ENCODE measurements at regions not wholly inside any gene's neighbourhood (a gene's known extent, or its start where the extent isn't known, plus 50 kb on each side); places are given as distances from the start of the nearest gene placed in this dataset.

DNA sequence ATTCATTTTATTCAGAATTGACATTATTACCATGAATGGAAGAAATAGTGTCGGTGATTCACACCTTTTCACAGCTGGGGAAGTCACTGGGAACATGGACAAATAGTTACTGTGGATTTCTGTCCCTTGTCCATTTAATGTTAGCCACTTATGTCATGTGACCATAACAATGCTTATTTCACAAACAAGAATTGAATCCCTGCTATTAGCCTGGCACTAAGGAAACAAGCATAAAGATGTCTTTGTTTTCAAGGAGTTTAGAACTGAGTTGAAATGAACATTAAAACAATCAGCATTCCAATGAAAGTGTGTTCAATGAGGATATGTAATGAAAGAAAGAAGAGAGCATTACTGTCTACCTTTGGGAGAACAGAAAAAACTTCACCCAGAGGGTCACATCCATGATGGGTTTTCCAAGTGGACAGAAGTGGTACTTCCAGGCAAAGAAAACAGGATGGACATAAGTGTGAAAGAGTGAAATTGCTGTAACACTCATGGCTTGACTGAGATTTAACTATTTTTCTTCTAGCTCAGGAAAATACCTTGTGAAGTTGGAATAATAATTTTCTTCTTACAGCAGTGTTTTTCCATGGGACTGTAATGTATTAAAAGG is 324.5 kb upstream of the UBE2E3 start:
- Histone ChIP-seq H3K27me3 (ENCODE audit: control insufficient read depth in 2 of 2, insufficient read depth in 2 of 2, low read length in 2 of 2) (no peaks in the 10 kb centered on the region), H3K36me3 (ENCODE audit: control insufficient read depth in 2 of 2, insufficient read depth in 2 of 2, low read length in 2 of 2) (no peaks in the 10 kb centered on the region), H3K9ac (ENCODE audit: low read depth in 1 of 2, low read length in 2 of 2) (no peak overlapping the region), H3K9me3 (ENCODE audit: control insufficient read depth in 2 of 2, low read length in 2 of 2) (no peaks in the 10 kb centered on the region), H3K4me3 (ENCODE audit: low read length in 2 of 2) (no peak overlapping the region), H3K27ac (ENCODE audit: low read depth in 2 of 2, low read length in 2 of 2) (no peak overlapping the region), H3K4me1 (ENCODE audit: control insufficient read depth in 2 of 2, insufficient read depth in 2 of 2, low read length in 2 of 2) (no peaks in the 10 kb centered on the region)

GRCh38 chr2:180655393-180655792 is 325.0 kb upstream of the UBE2E3 start:
- Histone ChIP-seq H3K9ac (ENCODE audit: low read depth in 1 of 2, low read length in 2 of 2) (no peak overlapping the region), H3K27me3 (ENCODE audit: control insufficient read depth in 2 of 2, insufficient read depth in 2 of 2, low read length in 2 of 2) (no peaks in the 10 kb centered on the region), H3K36me3 (ENCODE audit: control insufficient read depth in 2 of 2, insufficient read depth in 2 of 2, low read length in 2 of 2) (no peaks in the 10 kb centered on the region), H3K4me3 (ENCODE audit: low read length in 2 of 2) (no peak overlapping the region), H3K4me1 (ENCODE audit: control insufficient read depth in 2 of 2, insufficient read depth in 2 of 2, low read length in 2 of 2) (no peaks in the 10 kb centered on the region), H3K9me3 (ENCODE audit: control insufficient read depth in 2 of 2, low read length in 2 of 2) (no peaks in the 10 kb centered on the region), H3K27ac (ENCODE audit: low read depth in 2 of 2, low read length in 2 of 2) (no peak overlapping the region)

DNA sequence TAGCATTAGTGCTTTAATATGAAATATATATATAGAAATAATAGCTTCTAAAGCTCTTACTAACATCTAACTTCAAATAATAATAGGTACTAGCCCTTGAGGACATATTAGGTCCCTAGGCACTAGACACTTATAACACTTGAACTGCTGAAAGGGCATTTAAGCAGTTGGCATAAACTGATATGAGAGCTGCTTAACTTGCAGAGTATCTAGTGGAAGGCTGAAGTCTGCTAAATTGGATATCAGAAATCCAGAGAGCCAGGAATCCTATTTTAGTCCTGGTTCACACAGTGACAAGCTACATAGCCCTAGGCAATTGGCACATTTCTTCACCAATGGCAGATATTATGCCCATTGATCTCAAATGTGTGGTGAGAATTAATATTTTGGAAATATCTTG is 326.9 kb upstream of the UBE2E3 start:
- no peak overlapping the region for H3K9ac ChIP-seq (ENCODE audit: low read depth in 1 of 2, low read length in 2 of 2)
- no peak overlapping the region for H3K27ac ChIP-seq (ENCODE audit: low read depth in 2 of 2, low read length in 2 of 2)
- H3K4me3 ChIP-seq (ENCODE audit: low read length in 2 of 2), result no peak overlapping the region
- no peaks in the 10 kb centered on the region for H3K9me3 ChIP-seq (ENCODE audit: control insufficient read depth in 2 of 2, low read length in 2 of 2)
- no peaks in the 10 kb centered on the region for H3K36me3 ChIP-seq (ENCODE audit: control insufficient read depth in 2 of 2, insufficient read depth in 2 of 2, low read length in 2 of 2)
- no peaks in the 10 kb centered on the region for H3K27me3 ChIP-seq (ENCODE audit: control insufficient read depth in 2 of 2, insufficient read depth in 2 of 2, low read length in 2 of 2)
- no peaks in the 10 kb centered on the region for H3K4me1 ChIP-seq (ENCODE audit: control insufficient read depth in 2 of 2, insufficient read depth in 2 of 2, low read length in 2 of 2)

DNA sequence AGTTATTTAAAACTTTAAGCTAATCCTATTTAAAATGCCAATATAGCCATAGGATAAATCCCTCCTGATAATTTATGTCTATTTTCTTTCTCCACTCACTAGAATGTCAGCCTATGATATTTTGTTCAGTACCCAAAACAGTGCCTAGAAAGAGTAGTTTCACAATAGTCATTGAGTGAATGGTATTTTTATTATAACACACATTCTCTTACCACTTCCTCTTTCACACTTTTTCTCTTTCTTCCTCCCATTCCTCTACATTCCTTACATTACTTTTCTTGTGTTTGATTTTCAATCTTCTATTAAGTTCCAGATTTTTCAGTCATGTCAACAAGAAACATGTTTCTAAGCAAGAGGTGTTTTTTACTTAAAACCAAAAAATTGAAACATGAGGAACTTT is 327.6 kb upstream of the UBE2E3 start:
- Histone ChIP-seq H3K4me1 (ENCODE audit: control insufficient read depth in 2 of 2, insufficient read depth in 2 of 2, low read length in 2 of 2) (no peaks in the 10 kb centered on the region), H3K27me3 (ENCODE audit: control insufficient read depth in 2 of 2, insufficient read depth in 2 of 2, low read length in 2 of 2) (no peaks in the 10 kb centered on the region), H3K9ac (ENCODE audit: low read depth in 1 of 2, low read length in 2 of 2) (no peak overlapping the region), H3K4me3 (ENCODE audit: low read length in 2 of 2) (no peak overlapping the region), H3K27ac (ENCODE audit: low read depth in 2 of 2, low read length in 2 of 2) (no peak overlapping the region), H3K9me3 (ENCODE audit: control insufficient read depth in 2 of 2, low read length in 2 of 2) (no peaks in the 10 kb centered on the region), H3K36me3 (ENCODE audit: control insufficient read depth in 2 of 2, insufficient read depth in 2 of 2, low read length in 2 of 2) (no peaks in the 10 kb centered on the region)

GRCh38 chr2:180651596-180651995 is 328.8 kb upstream of the UBE2E3 start:
- H3K4me1 ChIP-seq (ENCODE audit: control insufficient read depth in 2 of 2, insufficient read depth in 2 of 2, low read length in 2 of 2), result no peaks in the 10 kb centered on the region
- no peak overlapping the region for H3K27ac ChIP-seq (ENCODE audit: low read depth in 2 of 2, low read length in 2 of 2)
- H3K36me3 ChIP-seq (ENCODE audit: control insufficient read depth in 2 of 2, insufficient read depth in 2 of 2, low read length in 2 of 2), result no peaks in the 10 kb centered on the region
- no peaks in the 10 kb centered on the region for H3K27me3 ChIP-seq (ENCODE audit: control insufficient read depth in 2 of 2, insufficient read depth in 2 of 2, low read length in 2 of 2)
- no peaks in the 10 kb centered on the region for H3K9me3 ChIP-seq (ENCODE audit: control insufficient read depth in 2 of 2, low read length in 2 of 2)
- no peak overlapping the region for H3K4me3 ChIP-seq (ENCODE audit: low read length in 2 of 2)
- no peak overlapping the region for H3K9ac ChIP-seq (ENCODE audit: low read depth in 1 of 2, low read length in 2 of 2)

- Histone ChIP-seq H3K4me3 (ENCODE audit: low read length in 2 of 2) (no peak overlapping the region), H3K27me3 (ENCODE audit: control insufficient read depth in 2 of 2, insufficient read depth in 2 of 2, low read length in 2 of 2) (no peaks in the 10 kb centered on the region), H3K4me1 (ENCODE audit: control insufficient read depth in 2 of 2, insufficient read depth in 2 of 2, low read length in 2 of 2) (no peaks in the 10 kb centered on the region), H3K36me3 (ENCODE audit: control insufficient read depth in 2 of 2, insufficient read depth in 2 of 2, low read length in 2 of 2) (no peaks in the 10 kb centered on the region), H3K27ac (ENCODE audit: low read depth in 2 of 2, low read length in 2 of 2) (no peak overlapping the region), H3K9me3 (ENCODE audit: control insufficient read depth in 2 of 2, low read length in 2 of 2) (no peaks in the 10 kb centered on the region), H3K9ac (ENCODE audit: low read depth in 1 of 2, low read length in 2 of 2) (no peak overlapping the region)
These were observed 332.8 kb upstream of the UBE2E3 start for GRCh38 chr2:180647621-180648020.

DNA sequence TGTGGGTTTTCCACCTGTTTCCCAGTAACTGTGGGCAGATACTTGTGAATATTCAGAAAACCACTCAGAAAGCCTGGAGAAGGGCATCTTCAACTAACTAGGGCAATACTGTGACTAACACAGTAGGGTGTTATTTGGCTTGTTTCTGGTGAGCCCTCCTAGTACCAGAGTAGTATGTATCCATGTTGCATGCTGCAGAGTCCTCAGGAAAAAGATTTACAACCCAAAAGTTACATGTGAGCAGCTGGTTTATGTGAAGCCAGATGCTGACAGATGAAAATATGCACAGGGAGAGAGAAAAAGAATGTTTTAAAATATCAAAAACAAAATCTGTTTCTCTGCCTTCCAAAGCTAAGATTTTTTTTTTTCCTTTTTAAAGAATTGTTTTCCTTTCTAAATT is 333.2 kb upstream of the UBE2E3 start:
- Histone ChIP-seq H3K4me3 (ENCODE audit: low read length in 2 of 2) (no peak overlapping the region), H3K4me1 (ENCODE audit: control insufficient read depth in 2 of 2, insufficient read depth in 2 of 2, low read length in 2 of 2) (no peaks in the 10 kb centered on the region), H3K9ac (ENCODE audit: low read depth in 1 of 2, low read length in 2 of 2) (no peak overlapping the region), H3K27me3 (ENCODE audit: control insufficient read depth in 2 of 2, insufficient read depth in 2 of 2, low read length in 2 of 2) (no peaks in the 10 kb centered on the region), H3K27ac (ENCODE audit: low read depth in 2 of 2, low read length in 2 of 2) (no peak overlapping the region), H3K36me3 (ENCODE audit: control insufficient read depth in 2 of 2, insufficient read depth in 2 of 2, low read length in 2 of 2) (no peaks in the 10 kb centered on the region), H3K9me3 (ENCODE audit: control insufficient read depth in 2 of 2, low read length in 2 of 2) (no peaks in the 10 kb centered on the region)

- H3K27ac ChIP-seq (ENCODE audit: low read depth in 2 of 2, low read length in 2 of 2), result no peak overlapping the region
- no peaks in the 10 kb centered on the region for H3K36me3 ChIP-seq (ENCODE audit: control insufficient read depth in 2 of 2, insufficient read depth in 2 of 2, low read length in 2 of 2)
These were observed 333.6 kb upstream of the UBE2E3 start for GRCh38 chr2:180646756-180647155.

DNA sequence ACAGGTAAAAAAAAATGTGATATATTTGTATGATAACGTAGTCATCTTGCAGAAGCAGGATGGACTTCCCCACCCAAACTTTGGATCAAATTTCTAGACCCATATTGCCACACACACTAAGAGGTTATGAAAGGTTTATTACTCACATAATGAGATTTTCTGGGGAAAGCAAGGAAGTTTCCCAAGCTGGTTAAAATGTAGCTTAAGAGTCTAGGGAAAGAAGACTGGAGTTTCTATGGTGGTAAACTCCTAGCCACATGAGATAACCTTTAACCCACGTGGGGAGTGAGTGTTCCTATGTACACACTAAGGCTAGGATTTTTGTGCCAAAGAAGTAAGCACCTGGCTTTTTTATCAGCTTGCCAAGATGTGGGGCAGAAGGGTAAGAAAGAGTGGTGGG is 335.7 kb upstream of the UBE2E3 start:
- Histone ChIP-seq H3K4me3 (ENCODE audit: low read length in 2 of 2) (no peak overlapping the region), H3K36me3 (ENCODE audit: control insufficient read depth in 2 of 2, insufficient read depth in 2 of 2, low read length in 2 of 2) (no peaks in the 10 kb centered on the region), H3K4me1 (ENCODE audit: control insufficient read depth in 2 of 2, insufficient read depth in 2 of 2, low read length in 2 of 2) (no peaks in the 10 kb centered on the region), H3K9me3 (ENCODE audit: control insufficient read depth in 2 of 2, low read length in 2 of 2) (no peaks in the 10 kb centered on the region), H3K27me3 (ENCODE audit: control insufficient read depth in 2 of 2, insufficient read depth in 2 of 2, low read length in 2 of 2) (no peaks in the 10 kb centered on the region), H3K9ac (ENCODE audit: low read depth in 1 of 2, low read length in 2 of 2) (no peak overlapping the region), H3K27ac (ENCODE audit: low read depth in 2 of 2, low read length in 2 of 2) (no peak overlapping the region)

More at GRCh38 chr2:180646756-180647155, 333.6 kb upstream of the UBE2E3 start:
- Histone ChIP-seq H3K4me3 (ENCODE audit: low read length in 2 of 2) (no peak overlapping the region), H3K9ac (ENCODE audit: low read depth in 1 of 2, low read length in 2 of 2) (no peak overlapping the region), H3K4me1 (ENCODE audit: control insufficient read depth in 2 of 2, insufficient read depth in 2 of 2, low read length in 2 of 2) (no peaks in the 10 kb centered on the region), H3K9me3 (ENCODE audit: control insufficient read depth in 2 of 2, low read length in 2 of 2) (no peaks in the 10 kb centered on the region), H3K27me3 (ENCODE audit: control insufficient read depth in 2 of 2, insufficient read depth in 2 of 2, low read length in 2 of 2) (no peaks in the 10 kb centered on the region)

DNA sequence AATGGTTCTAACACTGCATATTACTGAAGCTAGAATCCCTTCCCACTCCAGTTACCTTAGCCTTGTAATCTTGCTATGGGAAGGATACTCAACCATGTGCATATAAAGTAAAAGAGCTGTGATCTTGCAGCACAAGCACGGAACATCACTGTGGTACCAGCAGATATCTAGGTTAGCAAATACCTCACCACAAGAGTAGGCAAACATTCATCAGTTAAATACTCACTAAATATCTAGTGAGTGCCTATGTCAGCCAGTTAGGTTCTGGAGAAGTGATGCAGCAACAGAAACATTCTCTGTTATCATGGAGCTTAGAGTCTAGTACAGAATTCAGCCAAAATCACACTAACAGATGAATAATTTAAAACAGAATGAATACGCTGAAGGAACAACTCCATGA is 349.6 kb upstream of the UBE2E3 start:
- Histone ChIP-seq H3K36me3 (ENCODE audit: control insufficient read depth in 2 of 2, insufficient read depth in 2 of 2, low read length in 2 of 2) (no peaks in the 10 kb centered on the region), H3K9me3 (ENCODE audit: control insufficient read depth in 2 of 2, low read length in 2 of 2) (no peaks in the 10 kb centered on the region), H3K27ac (ENCODE audit: low read depth in 2 of 2, low read length in 2 of 2) (no peak overlapping the region), H3K9ac (ENCODE audit: low read depth in 1 of 2, low read length in 2 of 2) (no peak overlapping the region), H3K4me1 (ENCODE audit: control insufficient read depth in 2 of 2, insufficient read depth in 2 of 2, low read length in 2 of 2) (no peaks in the 10 kb centered on the region), H3K27me3 (ENCODE audit: control insufficient read depth in 2 of 2, insufficient read depth in 2 of 2, low read length in 2 of 2) (no peaks in the 10 kb centered on the region), H3K4me3 (ENCODE audit: low read length in 2 of 2) (no peak overlapping the region)

Measured in mucosa of rectum (tissue), 2 donors.